ENCODE measurements at regions not wholly inside any gene's neighbourhood (a gene's known extent, or its start where the extent isn't known, plus 50 kb on each side); places are given as distances from the start of the nearest gene placed in this dataset.

GRCh38 chr7:41910940-41911600 lies 208.2 kb upstream of the INHBA start:
- DNase-seq = no peak

GRCh38 chr7:41907444-41907843 lies 204.6 kb upstream of the INHBA start:
- no peak for DNase-seq

- no peak for DNase-seq
Measured at GRCh38 chr7:41900532-41900931, 197.6 kb upstream of the INHBA start.

- no peak for DNase-seq
Measured at GRCh38 chr7:41899823-41900433, 197.0 kb upstream of the INHBA start.

- DNase-seq = no peak
Measured at GRCh38 chr7:41893656-41894055, 190.8 kb upstream of the INHBA start.

- DNase-seq = peak in 1 of 2 experiments; percentile 22
Measured at GRCh38 chr7:41892356-41893100, 189.6 kb upstream of the INHBA start.

- no peak for DNase-seq
Measured at GRCh38 chr7:41891950-41892349, 189.1 kb upstream of the INHBA start.

GRCh38 chr7:41890631-41891274 lies 187.9 kb upstream of the INHBA start:
- DNase-seq = no peak

GRCh38 chr7:41889472-41889871 lies 186.6 kb upstream of the INHBA start:
- no peak for DNase-seq

GRCh38 chr7:41889040-41889439 lies 186.2 kb upstream of the INHBA start:
- DNase-seq = no peak

- peak; percentile 50 to 56 for DNase-seq
Measured at GRCh38 chr7:41887416-41887815, 184.5 kb upstream of the INHBA start.

GRCh38 chr7:41886901-41887311 lies 184.0 kb upstream of the INHBA start:
- no peak for DNase-seq

- peak; percentile 76 to 79 for DNase-seq
Measured at GRCh38 chr7:41886262-41886900, 183.5 kb upstream of the INHBA start.

- no peak for DNase-seq
Measured at GRCh38 chr7:41885748-41886147, 182.9 kb upstream of the INHBA start.

GRCh38 chr7:41885078-41885477 lies 182.2 kb upstream of the INHBA start:
- DNase-seq = peak in 1 of 2 experiments; percentile 17

- DNase-seq = no peak
Measured at GRCh38 chr7:41882745-41883420, 180.0 kb upstream of the INHBA start.

GRCh38 chr7:41882256-41882655 lies 179.4 kb upstream of the INHBA start:
- no peak for DNase-seq

GRCh38 chr7:41881331-41882130 lies 178.6 kb upstream of the INHBA start:
- peak; percentile 100 for DNase-seq

- no peak for DNase-seq
Measured at GRCh38 chr7:41880107-41880506, 177.2 kb upstream of the INHBA start.

GRCh38 chr7:41879403-41879802 lies 176.5 kb upstream of the INHBA start:
- DNase-seq = no peak

Data from Kasumi-1 (cell line).